Type B pancreatic cell (in vitro differentiated cells): ENCODE measurements at regions not wholly inside any gene's neighbourhood (a gene's known extent, or its start where the extent isn't known, plus 50 kb on each side); places are given as distances from the start of the nearest gene placed in this dataset.
"Not testable (repeated sequence)": the region's sequence is repeated elsewhere in the genome, so short reads cannot be mapped to it uniquely, and the experiment has no call there.

Source experiments
- DNase-seq: peaks from one replicate; pipeline ENCODE4 v3.0.0; 2021; ENCODE audit warnings: mixed read lengths; ENCODE audit not compliant: unreplicated experiment; ENCODE audit errors: extremely low spot score
- H3K27ac Mint-ChIP-seq: 2 replicates; pipeline ENCODE4 v1.8.0; 2021; ENCODE audit warnings: mild to moderate bottlenecking, mixed read lengths
- H3K27me3 Mint-ChIP-seq: 2 replicates; pipeline ENCODE4 v1.8.0; 2021; ENCODE audit warnings: mixed read lengths
- H3K36me3 Mint-ChIP-seq: 2 replicates; pipeline ENCODE4 v1.8.0; 2021; ENCODE audit warnings: mixed read lengths
- H3K4me1 Mint-ChIP-seq: one replicate; pipeline ENCODE4 v1.8.0; 2021; ENCODE audit warnings: mixed read lengths; ENCODE audit not compliant: unreplicated experiment
- H3K4me3 Mint-ChIP-seq: 2 replicates; pipeline ENCODE4 v1.8.0; 2021; ENCODE audit warnings: mild to moderate bottlenecking, mixed read lengths
- H3K9me3 Mint-ChIP-seq: 2 replicates; pipeline ENCODE4 v1.8.0; 2021; ENCODE audit warnings: mixed read lengths
- TF ChIP-seq, protein P1 (sequence below): fragments of 200-600 bp; sonication (generic); conservative IDR thresholded peaks from 2 replicates; pipeline ENCODE4 v1.5.0; 2021; ENCODE audit warnings: antibody characterized with exemption, mild to moderate bottlenecking

DNA sequence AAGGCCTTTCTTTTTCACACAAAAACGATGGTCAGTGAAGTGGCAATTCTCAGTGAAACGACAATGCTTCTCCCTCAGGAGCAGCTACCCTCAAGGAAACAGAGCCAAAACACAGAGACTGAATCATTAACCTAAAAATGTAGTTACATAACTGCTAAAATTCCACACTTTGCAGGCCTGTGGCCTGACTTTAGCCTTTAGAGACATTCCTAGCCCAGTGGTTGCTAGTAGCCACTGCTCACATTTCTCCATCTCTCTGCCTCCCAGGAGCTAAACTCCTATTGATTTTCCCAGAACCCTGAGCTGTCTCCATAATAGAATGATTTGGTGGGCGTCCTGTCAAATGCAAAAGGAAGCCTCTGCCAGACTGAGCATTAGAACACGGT lies 630.1 kb upstream of the KCNMB2 start:
- no peaks in the 10 kb centered on the region for H3K9me3 Mint-ChIP-seq
- TF ChIP-seq, protein P1, sequence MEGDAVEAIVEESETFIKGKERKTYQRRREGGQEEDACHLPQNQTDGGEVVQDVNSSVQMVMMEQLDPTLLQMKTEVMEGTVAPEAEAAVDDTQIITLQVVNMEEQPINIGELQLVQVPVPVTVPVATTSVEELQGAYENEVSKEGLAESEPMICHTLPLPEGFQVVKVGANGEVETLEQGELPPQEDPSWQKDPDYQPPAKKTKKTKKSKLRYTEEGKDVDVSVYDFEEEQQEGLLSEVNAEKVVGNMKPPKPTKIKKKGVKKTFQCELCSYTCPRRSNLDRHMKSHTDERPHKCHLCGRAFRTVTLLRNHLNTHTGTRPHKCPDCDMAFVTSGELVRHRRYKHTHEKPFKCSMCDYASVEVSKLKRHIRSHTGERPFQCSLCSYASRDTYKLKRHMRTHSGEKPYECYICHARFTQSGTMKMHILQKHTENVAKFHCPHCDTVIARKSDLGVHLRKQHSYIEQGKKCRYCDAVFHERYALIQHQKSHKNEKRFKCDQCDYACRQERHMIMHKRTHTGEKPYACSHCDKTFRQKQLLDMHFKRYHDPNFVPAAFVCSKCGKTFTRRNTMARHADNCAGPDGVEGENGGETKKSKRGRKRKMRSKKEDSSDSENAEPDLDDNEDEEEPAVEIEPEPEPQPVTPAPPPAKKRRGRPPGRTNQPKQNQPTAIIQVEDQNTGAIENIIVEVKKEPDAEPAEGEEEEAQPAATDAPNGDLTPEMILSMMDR = no peak
- H3K4me3 Mint-ChIP-seq = no peak overlapping the region
- no peak for DNase-seq
- no peaks in the 10 kb centered on the region for H3K27me3 Mint-ChIP-seq
- H3K36me3 Mint-ChIP-seq = no peaks in the 10 kb centered on the region
- peaks cover 33% of the 10 kb centered on the region for H3K4me1 Mint-ChIP-seq
- no peak overlapping the region for H3K27ac Mint-ChIP-seq

DNA sequence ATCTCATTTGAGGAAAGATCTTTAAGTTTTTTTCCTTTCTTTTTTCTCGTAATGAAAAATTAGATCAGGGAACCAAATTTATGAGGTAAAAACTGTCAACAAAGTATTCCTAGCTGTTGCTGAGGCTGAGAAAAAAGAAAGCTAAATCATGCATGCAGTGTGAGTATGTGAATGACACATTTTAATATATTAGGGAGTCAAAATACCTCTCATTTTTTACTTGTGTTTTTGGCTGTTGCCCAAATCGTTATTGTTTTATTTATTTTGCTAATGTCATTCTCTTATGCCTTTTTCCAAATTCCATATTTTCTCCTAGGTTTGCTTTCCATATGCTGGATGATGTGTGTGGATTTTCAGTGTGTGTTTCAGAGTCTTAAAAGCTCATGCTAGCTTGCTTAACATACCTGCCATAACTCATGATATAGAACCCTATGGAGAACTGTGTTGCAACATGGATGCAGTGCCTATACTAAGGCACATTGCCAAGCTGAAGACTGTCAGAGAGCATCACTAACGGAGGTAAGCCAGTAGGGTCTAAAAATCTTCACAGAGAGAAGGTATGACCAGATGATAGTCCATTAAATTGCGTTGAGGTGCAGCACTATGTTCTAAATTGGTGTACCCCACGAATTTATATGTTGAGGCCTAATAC lies 629.5 kb upstream of the KCNMB2 start:
- no peaks in the 10 kb centered on the region for H3K36me3 Mint-ChIP-seq
- peaks cover under 1% of the 10 kb centered on the region for H3K9me3 Mint-ChIP-seq
- no peaks in the 10 kb centered on the region for H3K27me3 Mint-ChIP-seq
- TF ChIP-seq, protein P1 = no peak
- H3K27ac Mint-ChIP-seq = no peak overlapping the region
- no peak overlapping the region for H3K4me3 Mint-ChIP-seq
- H3K4me1 Mint-ChIP-seq = peaks cover 33% of the 10 kb centered on the region
- no peak for DNase-seq

DNA sequence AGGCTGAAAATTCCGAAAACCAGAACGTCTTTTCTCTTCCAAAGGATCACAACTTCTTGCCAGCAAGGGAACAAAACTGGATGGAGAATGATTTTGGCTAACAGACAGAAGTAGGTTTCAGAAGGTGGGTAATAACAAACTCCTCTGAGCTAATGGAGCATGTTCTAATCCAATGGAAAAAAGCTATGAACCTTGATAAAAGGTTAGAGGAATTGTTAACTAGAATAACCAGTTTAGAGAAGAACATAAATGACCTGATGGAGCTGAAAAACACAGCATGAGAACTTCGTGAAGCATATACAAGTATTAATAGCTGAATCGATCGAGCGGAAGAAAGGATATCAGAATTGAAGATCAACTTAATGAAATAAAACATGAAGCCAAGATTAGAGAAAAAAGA lies 626.7 kb upstream of the KCNMB2 start:
- not testable (repeated sequence) for H3K27me3 Mint-ChIP-seq, H3K4me3 Mint-ChIP-seq, H3K27ac Mint-ChIP-seq, H3K36me3 Mint-ChIP-seq, DNase-seq, H3K9me3 Mint-ChIP-seq
- H3K4me1 Mint-ChIP-seq = peaks cover 22% of the 10 kb centered on the region

DNA sequence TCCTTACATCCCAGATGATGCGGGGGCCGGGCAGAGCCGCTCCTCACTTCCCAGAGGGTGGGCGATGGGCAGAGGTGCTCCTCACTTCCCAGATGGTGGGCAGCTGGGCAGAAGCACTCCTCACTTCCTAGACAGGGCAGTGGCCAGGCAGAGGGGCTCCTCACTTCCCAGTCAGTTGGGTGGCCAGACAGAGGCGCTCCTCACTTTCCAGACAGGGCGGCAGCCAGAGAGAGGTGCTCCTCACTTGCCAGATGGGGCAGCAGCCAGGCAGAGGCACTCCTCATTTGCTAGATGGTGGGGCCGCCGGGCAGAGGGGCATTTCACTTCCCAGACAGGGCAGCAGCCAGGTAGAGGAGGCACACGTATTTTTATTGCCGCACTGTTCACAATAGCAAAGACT lies 622.0 kb upstream of the KCNMB2 start:
- no peak overlapping the region for H3K4me3 Mint-ChIP-seq
- DNase-seq = no peak
- H3K27me3 Mint-ChIP-seq = no peaks in the 10 kb centered on the region
- no peak overlapping the region for H3K27ac Mint-ChIP-seq
- TF ChIP-seq, protein P1 = no peak
- peaks cover 9% of the 10 kb centered on the region for H3K36me3 Mint-ChIP-seq
- peaks cover 8% of the 10 kb centered on the region for H3K9me3 Mint-ChIP-seq
- H3K4me1 Mint-ChIP-seq = no peaks in the 10 kb centered on the region

DNA sequence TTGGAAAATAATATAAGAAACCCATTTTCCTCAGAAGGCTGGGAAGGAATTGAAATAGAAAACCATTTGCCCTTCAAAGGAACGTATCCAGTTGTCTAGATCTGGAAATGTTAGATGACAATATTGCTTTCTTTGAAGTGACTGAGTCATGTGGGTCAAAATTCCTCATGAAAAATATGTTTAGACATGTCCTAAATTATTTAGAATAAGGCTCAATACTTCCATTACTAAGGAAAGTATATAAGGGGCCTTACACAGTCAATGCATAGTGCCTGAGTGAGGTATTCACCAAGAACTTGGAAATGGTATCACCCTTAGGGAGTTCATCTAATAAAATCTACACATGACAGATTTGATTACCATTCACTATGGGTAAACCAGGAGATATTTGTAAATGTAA lies 619.8 kb upstream of the KCNMB2 start:
- Mint-ChIP-seq H3K9me3 (peaks cover 8% of the 10 kb centered on the region), H3K4me3 (no peak overlapping the region), H3K36me3 (peaks cover 9% of the 10 kb centered on the region)

DNA sequence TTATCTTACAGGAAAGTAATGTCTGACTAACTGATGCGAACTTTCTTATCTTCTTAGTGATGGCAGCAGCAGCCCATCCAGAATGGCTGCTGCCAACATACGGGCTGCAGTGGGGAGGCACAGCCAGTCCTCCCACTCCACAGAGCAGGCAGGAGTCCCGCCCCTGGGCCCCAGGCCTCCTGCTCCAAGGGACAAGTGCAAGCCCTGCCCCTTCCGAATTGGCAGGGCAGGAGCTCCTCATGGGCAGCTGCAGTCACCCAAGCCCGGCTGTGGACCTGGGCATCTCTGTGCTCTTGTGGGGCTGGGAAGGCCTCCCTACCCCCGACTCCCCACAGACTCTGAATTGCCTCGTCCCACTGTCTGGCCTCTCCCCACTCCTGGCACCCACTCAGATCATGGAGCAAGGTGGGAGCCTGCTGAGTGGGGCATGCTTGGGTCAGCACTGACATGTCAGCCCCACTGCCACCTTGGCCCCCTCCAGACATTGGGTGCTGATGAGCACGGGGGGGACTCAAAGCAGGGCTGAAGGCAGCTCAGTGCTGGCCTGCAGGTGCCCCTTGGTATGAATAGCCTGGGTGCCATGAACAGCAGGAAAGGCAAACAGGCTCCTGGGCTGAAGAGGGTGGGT lies 618.9 kb upstream of the KCNMB2 start:
- peaks cover 5% of the 10 kb centered on the region for H3K36me3 Mint-ChIP-seq
- TF ChIP-seq, protein P1 = no peak

More for the DNA sequence above, 619.8 kb upstream of the KCNMB2 start:
- DNase-seq = no peak
- H3K4me1 Mint-ChIP-seq = no peaks in the 10 kb centered on the region
- H3K27me3 Mint-ChIP-seq = no peaks in the 10 kb centered on the region
- TF ChIP-seq, protein P1 = no peak
- no peak overlapping the region for H3K27ac Mint-ChIP-seq

More for the DNA sequence above, 618.9 kb upstream of the KCNMB2 start:
- H3K27ac Mint-ChIP-seq = no peak overlapping the region
- no peak for DNase-seq
- H3K9me3 Mint-ChIP-seq = peaks cover 4% of the 10 kb centered on the region
- no peak overlapping the region for H3K4me3 Mint-ChIP-seq
- no peaks in the 10 kb centered on the region for H3K4me1 Mint-ChIP-seq
- H3K27me3 Mint-ChIP-seq = no peaks in the 10 kb centered on the region
